Coronary artery (tissue), 2 donors: ENCODE measurements at regions not wholly inside any gene's neighbourhood (a gene's known extent, or its start where the extent isn't known, plus 50 kb on each side); places are given as distances from the start of the nearest gene placed in this dataset.

Source experiments
- DNase-seq: peaks from one replicate; pipeline ENCODE4 v3.0.0-alpha.2; 2017; ENCODE audit warnings: low spot score
- H3K27ac ChIP-seq, 2 donors: fragments of 200-600 bp; sonication (generic); one replicate each; pipeline ENCODE4 v1.5.1; 2016 to 2019
- H3K4me3 ChIP-seq: fragments of 200-600 bp; sonication (generic); 2 replicates; pipeline ENCODE4 v1.5.1; 2016; ENCODE audit warnings: mild to moderate bottlenecking, moderate library complexity
- TF ChIP-seq, protein P1 (sequence below): fragments of 200-600 bp; sonication (generic); IDR thresholded peaks from one replicate; pipeline ENCODE4 v1.5.1; 2019; ENCODE audit warnings: antibody characterized with exemption

GRCh38 chr15:87492321-87492720 is 764.2 kb downstream of the NTRK3 start:
- Histone ChIP-seq H3K27ac (no peak overlapping the region), H3K4me3 (no peak overlapping the region)
- DNase-seq: no peak
- TF ChIP-seq, protein P1, sequence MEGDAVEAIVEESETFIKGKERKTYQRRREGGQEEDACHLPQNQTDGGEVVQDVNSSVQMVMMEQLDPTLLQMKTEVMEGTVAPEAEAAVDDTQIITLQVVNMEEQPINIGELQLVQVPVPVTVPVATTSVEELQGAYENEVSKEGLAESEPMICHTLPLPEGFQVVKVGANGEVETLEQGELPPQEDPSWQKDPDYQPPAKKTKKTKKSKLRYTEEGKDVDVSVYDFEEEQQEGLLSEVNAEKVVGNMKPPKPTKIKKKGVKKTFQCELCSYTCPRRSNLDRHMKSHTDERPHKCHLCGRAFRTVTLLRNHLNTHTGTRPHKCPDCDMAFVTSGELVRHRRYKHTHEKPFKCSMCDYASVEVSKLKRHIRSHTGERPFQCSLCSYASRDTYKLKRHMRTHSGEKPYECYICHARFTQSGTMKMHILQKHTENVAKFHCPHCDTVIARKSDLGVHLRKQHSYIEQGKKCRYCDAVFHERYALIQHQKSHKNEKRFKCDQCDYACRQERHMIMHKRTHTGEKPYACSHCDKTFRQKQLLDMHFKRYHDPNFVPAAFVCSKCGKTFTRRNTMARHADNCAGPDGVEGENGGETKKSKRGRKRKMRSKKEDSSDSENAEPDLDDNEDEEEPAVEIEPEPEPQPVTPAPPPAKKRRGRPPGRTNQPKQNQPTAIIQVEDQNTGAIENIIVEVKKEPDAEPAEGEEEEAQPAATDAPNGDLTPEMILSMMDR: no peak

GRCh38 chr15:87490666-87491065 is 765.9 kb downstream of the NTRK3 start:
- TF ChIP-seq, protein P1: no peak
- DNase-seq: no peak
- H3K27ac ChIP-seq: no peak overlapping the region
- H3K4me3 ChIP-seq: no peak overlapping the region

GRCh38 chr15:87489902-87490665 is 766.5 kb downstream of the NTRK3 start:
- Histone ChIP-seq H3K4me3 (no peak overlapping the region), H3K27ac (no peak overlapping the region)
- TF ChIP-seq, protein P1: no peak
- DNase-seq: no peak

DNA sequence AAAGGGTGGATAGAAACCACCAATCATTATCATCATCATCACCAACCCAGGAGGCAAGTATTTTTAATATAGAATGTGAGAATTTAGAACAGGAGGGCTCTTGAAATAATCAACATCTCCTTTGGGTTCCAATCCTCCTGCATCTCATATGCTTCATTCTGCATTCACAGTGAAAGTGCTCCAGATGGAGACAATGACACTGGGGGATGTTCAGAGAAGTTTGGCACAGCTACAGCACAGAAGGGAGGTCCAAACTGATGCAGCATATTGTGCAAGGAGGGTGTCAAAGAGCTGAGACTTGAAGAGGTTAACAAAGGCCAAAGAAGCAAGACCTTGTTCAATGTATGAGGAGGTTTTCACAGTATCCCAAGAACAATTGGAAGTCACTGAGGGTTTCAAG is 767.1 kb downstream of the NTRK3 start:
- TF ChIP-seq, protein P1: no peak
- DNase-seq: no peak

DNA sequence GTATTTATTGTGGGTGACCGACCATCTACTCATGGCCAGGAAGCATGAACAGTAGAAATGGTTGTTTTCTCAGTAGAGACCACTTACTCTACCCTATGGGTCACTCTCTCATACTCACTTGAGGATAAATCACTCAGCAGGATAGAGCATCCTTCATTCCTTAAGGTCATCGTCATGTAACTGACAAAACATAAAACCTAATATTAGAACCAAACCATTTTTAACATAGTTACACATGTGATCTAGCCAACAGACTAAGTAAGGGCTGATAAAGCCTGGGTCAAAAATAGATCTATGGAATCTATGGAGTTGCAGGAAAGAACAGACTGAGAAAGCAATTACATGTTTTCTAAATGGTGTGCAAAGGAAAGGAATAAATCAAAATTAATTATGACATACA is 769.1 kb downstream of the NTRK3 start:
- Histone ChIP-seq H3K4me3 (no peak overlapping the region), H3K27ac (no peak overlapping the region)
- TF ChIP-seq, protein P1: no peak
- DNase-seq: no peak

More for the DNA sequence above, 767.1 kb downstream of the NTRK3 start:
- H3K4me3 ChIP-seq: no peak overlapping the region
- H3K27ac ChIP-seq: no peak overlapping the region

DNA sequence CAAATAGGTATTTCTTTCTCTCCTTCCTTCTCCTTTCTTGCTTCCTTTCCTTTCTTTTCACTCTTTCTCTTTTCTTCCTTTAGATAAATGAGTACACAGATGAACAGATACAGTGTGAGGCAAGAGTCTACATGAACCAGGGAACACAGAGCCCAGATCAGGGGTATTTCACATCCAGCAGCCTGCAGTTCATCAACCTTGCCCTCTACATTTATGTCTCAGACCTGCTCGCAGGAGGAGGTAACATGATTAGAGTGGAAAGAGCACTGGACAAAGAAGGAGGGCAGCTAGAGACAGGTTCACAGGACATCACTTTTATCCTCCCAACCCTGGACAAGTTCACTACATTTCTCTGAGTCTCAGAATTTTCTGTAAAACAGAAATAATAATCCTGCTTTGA is 773.1 kb downstream of the NTRK3 start:
- no peak for DNase-seq
- Histone ChIP-seq H3K4me3 (no peak overlapping the region), H3K27ac (no peak overlapping the region)
- TF ChIP-seq, protein P1: no peak

GRCh38 chr15:87481126-87481525 is 775.4 kb downstream of the NTRK3 start:
- TF ChIP-seq, protein P1: no peak
- no peak for DNase-seq
- Histone ChIP-seq H3K4me3 (no peak overlapping the region), H3K27ac (no peak overlapping the region)
